Keratinocyte (primary cell): ENCODE measurements at regions not wholly inside any gene's neighbourhood (a gene's known extent, or its start where the extent isn't known, plus 50 kb on each side); places are given as distances from the start of the nearest gene placed in this dataset.

ENCODE experiments used
- CTCF ChIP-seq, 3 experiments: IDR thresholded peaks in 1 of 3; conservative IDR thresholded peaks in 1 of 3; optimal IDR thresholded peaks in 1 of 3; 2 replicates in 2 of 3; 3 replicates in 1 of 3; pipeline versions ENCODE3 to v1.5.1; 2011; ENCODE audit warnings: low read length in 3 of 3, mild to moderate bottlenecking in 3 of 3, moderate library complexity in 2 of 3, control low read depth in 1 of 3, inconsistent platforms in 1 of 3; ENCODE audit not compliant: insufficient read depth in 2 of 3; ENCODE audit errors: extremely low read depth in 1 of 3
- EZH2 ChIP-seq: IDR thresholded peaks from one replicate; pipeline ENCODE4 v1.6.1; 2012; ENCODE audit warnings: inconsistent platforms, mild to moderate bottlenecking, low read length, moderate library complexity

- no peak for TF ChIP-seq CTCF (optimal IDR thresholded peaks at IDR 0.05 in 1 of 3, IDR thresholded peaks at IDR 0.05 in 1 of 3, conservative IDR thresholded peaks at IDR 0.05 in 1 of 3; ENCODE audit: extremely low read depth in 1 of 3, insufficient read depth in 2 of 3, low read length in 3 of 3)
- TF ChIP-seq EZH2: no peak
Measured at GRCh38 chr12:127830065-127830460, 436.9 kb upstream of the TMEM132C start.
